PC-3 (cell line): ENCODE measurements at regions not wholly inside any gene's neighbourhood (a gene's known extent, or its start where the extent isn't known, plus 50 kb on each side); places are given as distances from the start of the nearest gene placed in this dataset.
A peak's percentile ranks its signal among the peaks of the same experiment; 100 is the strongest.

Source experiments
- ATAC-seq: fragments of 200-7000 bp; cut with Tn5 transposase; 2 replicates; pipeline ENCODE4 v1.9.1; 2020; ENCODE audit warnings: mild to moderate bottlenecking, moderate library complexity
- BruUV-seq: library from RNA; stranded (reverse); fragments of 400-500 nt; replicated peaks from 2 replicates; lab custom pipeline; 2021; lab: Mats Ljungman, UMichigan
- CTCF ChIA-PET: fragments of 300-600 bp; sonication (Branson Sonifier 250); formaldehyde crosslinking; loops from one replicate; lab custom pipeline; 2022; ENCODE audit warnings: antibody characterized with exemption; lab: Charles Lee
- POLR2A ChIA-PET: fragments of 300-600 bp; sonication (Branson Sonifier 250); formaldehyde crosslinking; loops from one replicate; lab custom pipeline; 2022; ENCODE audit warnings: antibody characterized with exemption; ENCODE audit not compliant: unreplicated experiment; lab: Charles Lee
- DNase-seq: peaks from one replicate; pipeline ENCODE4 v3.0.0-alpha.2; 2015
- H2AFZ ChIP-seq: fragments of 300-600 bp; sonication (generic); 2 replicates; pipeline ENCODE4 v1.6.0; 2016; ENCODE audit warnings: antibody characterized with exemption, low read length
- H3F3A ChIP-seq: fragments of 300-600 bp; sonication (generic); one replicate; pipeline ENCODE4 v1.6.0; 2017; ENCODE audit warnings: antibody characterized with exemption, low read length, control low read depth, mild to moderate bottlenecking; ENCODE audit not compliant: unreplicated experiment
- H3K27ac ChIP-seq: fragments of 300-600 bp; sonication (generic); 2 replicates; pipeline ENCODE4 v1.5.1; 2016; ENCODE audit warnings: mild to moderate bottlenecking, low read length
- H3K27me3 ChIP-seq: fragments of 300-600 bp; sonication (generic); 2 replicates; pipeline ENCODE4 v1.6.1; 2016; ENCODE audit warnings: low read length, mixed read lengths
- H3K36me3 ChIP-seq: fragments of 300-600 bp; sonication (generic); 2 replicates; pipeline ENCODE4 v1.6.1; 2016; ENCODE audit warnings: low read depth, mixed run types, low read length, mixed read lengths
- H3K4me1 ChIP-seq: fragments of 300-600 bp; sonication (generic); 2 replicates; pipeline ENCODE4 v1.5.1; 2016; ENCODE audit warnings: low read length; ENCODE audit not compliant: insufficient read depth
- H3K4me2 ChIP-seq: fragments of 300-600 bp; sonication (generic); 2 replicates; pipeline ENCODE4 v1.6.0; 2016; ENCODE audit warnings: low read length
- H3K4me3 ChIP-seq: fragments of 300-600 bp; sonication (generic); 2 replicates; pipeline ENCODE4 v1.5.1; 2016; ENCODE audit warnings: mild to moderate bottlenecking, low read length, mixed read lengths
- H3K79me2 ChIP-seq: fragments of 300-600 bp; sonication (generic); 2 replicates; pipeline ENCODE4 v1.6.1; 2017; ENCODE audit warnings: low read length, mixed read lengths
- H3K9ac ChIP-seq: fragments of 300-600 bp; sonication (generic); 2 replicates; pipeline ENCODE4 v1.6.0; 2016; ENCODE audit warnings: mild to moderate bottlenecking, low read length
- H3K9me2 ChIP-seq: fragments of 300-600 bp; sonication (generic); replicated peaks from 2 replicates; pipeline ENCODE4 v1.6.1; 2016; ENCODE audit warnings: mixed run types, low read length, mixed read lengths
- H3K9me3 ChIP-seq: fragments of 300-600 bp; sonication (generic); 2 replicates; pipeline ENCODE4 v1.6.1; 2016; ENCODE audit warnings: low read length, mixed read lengths
- H4K20me1 ChIP-seq: fragments of 300-600 bp; sonication (generic); 2 replicates; pipeline ENCODE4 v1.6.1; 2016; ENCODE audit warnings: low read length, mixed read lengths
- CTCF ChIP-seq: fragments of 300-600 bp; sonication (generic); conservative IDR thresholded peaks from 2 replicates; pipeline ENCODE4 v1.5.1; 2017; ENCODE audit warnings: antibody characterized with exemption, low read depth, mild to moderate bottlenecking, low read length
- EZH2 ChIP-seq: fragments of 300-600 bp; sonication (generic); IDR thresholded peaks from one replicate; pipeline ENCODE4 v1.6.1; 2017; ENCODE audit warnings: antibody characterized with exemption, mild to moderate bottlenecking, low read length; ENCODE audit not compliant: unreplicated experiment
- EZH2phosphoT487 ChIP-seq: fragments of 300-600 bp; sonication (generic); IDR thresholded peaks from 2 replicates; pipeline ENCODE4 v1.6.1; 2018; ENCODE audit warnings: mild to moderate bottlenecking, antibody characterized with exemption, low read length, borderline replicate concordance
- intact Hi-C: fragments of 100-400 bp; cut with micrococcal nuclease; formaldehyde crosslinking; loops from 2 replicates; pipeline ENCODE4 v1.9.0; 2023

GRCh38 chr6:165219629-165220028 lies 89.8 kb downstream of the C6orf118 start:
- Histone ChIP-seq H3F3A (no peaks in the 10 kb centered on the region), H2AFZ (no peak overlapping the region), H3K27ac (no peak overlapping the region), H3K4me3 (no peak overlapping the region), H3K79me2 (no peaks in the 10 kb centered on the region), H3K27me3 (no peaks in the 10 kb centered on the region), H3K36me3 (no peaks in the 10 kb centered on the region), H3K4me2 (no peak overlapping the region), H3K9me2 (no peaks in the 10 kb centered on the region), H3K9me3 (no peaks in the 10 kb centered on the region), H3K4me1 (peaks cover 3% of the 10 kb centered on the region), H3K9ac (no peak overlapping the region), H4K20me1 (no peaks in the 10 kb centered on the region)
- no TSS peak for BruUV-seq
- TF ChIP-seq EZH2, result no peak
- no peak for TF ChIP-seq CTCF
- TF ChIP-seq EZH2phosphoT487, result no peak
- DNase-seq (no peak), ATAC-seq (no peak)
- ChIA-PET POLR2A (no interaction called here), CTCF (no interaction called here)
- intact Hi-C loops, result no loop called here

- DNase-seq (peak; percentile 79), ATAC-seq (peak; percentile 37)
- no peak overlapping the region for H3K27ac ChIP-seq
- no peaks in the 10 kb centered on the region for H3K9me3 ChIP-seq
- no TSS peak for BruUV-seq
- no peaks in the 10 kb centered on the region for H3K27me3 ChIP-seq
- H3K36me3 ChIP-seq, result no peaks in the 10 kb centered on the region
- no peak overlapping the region for H2AFZ ChIP-seq
- H3K9ac ChIP-seq, result no peak overlapping the region
- ChIA-PET POLR2A (no interaction called here), CTCF (no interaction called here)
- no peak overlapping the region for H3K4me3 ChIP-seq
- peaks cover 3% of the 10 kb centered on the region for H3K4me1 ChIP-seq
- no peaks in the 10 kb centered on the region for H3F3A ChIP-seq
- intact Hi-C loops, result no loop called here
- no peak overlapping the region; the same call in 1 of the 2 replicates for H3K4me2 ChIP-seq
- no peaks in the 10 kb centered on the region for H3K79me2 ChIP-seq
- TF ChIP-seq EZH2phosphoT487, result no peak
- no peaks in the 10 kb centered on the region for H4K20me1 ChIP-seq
- H3K9me2 ChIP-seq, result no peaks in the 10 kb centered on the region
Measured at GRCh38 chr6:165218829-165219228, 90.6 kb downstream of the C6orf118 start.

GRCh38 chr6:165206798-165207197 lies 102.6 kb downstream of the C6orf118 start:
- DNase-seq, result no peak
- H3K9me2 ChIP-seq, result no peaks in the 10 kb centered on the region
- H2AFZ ChIP-seq, result no peak overlapping the region
- ChIA-PET CTCF (no interaction called here), POLR2A (no interaction called here)
- ATAC-seq, result no peak
- TF ChIP-seq EZH2phosphoT487, result no peak
- no peak for TF ChIP-seq EZH2
- no peak for TF ChIP-seq CTCF
- no peak overlapping the region for H3K4me3 ChIP-seq
- H3K4me2 ChIP-seq, result no peak overlapping the region
- no TSS peak for BruUV-seq
- H4K20me1 ChIP-seq, result no peaks in the 10 kb centered on the region
- no peaks in the 10 kb centered on the region for H3K4me1 ChIP-seq
- H3K9me3 ChIP-seq, result no peaks in the 10 kb centered on the region
- H3K79me2 ChIP-seq, result no peaks in the 10 kb centered on the region
- no peaks in the 10 kb centered on the region for H3K27me3 ChIP-seq
- H3K9ac ChIP-seq, result no peak overlapping the region
- H3K27ac ChIP-seq, result no peak overlapping the region
- no peaks in the 10 kb centered on the region for H3F3A ChIP-seq
- intact Hi-C loops, result no loop called here
- H3K36me3 ChIP-seq, result no peaks in the 10 kb centered on the region
